ENCODE measurements at regions not wholly inside any gene's neighbourhood (a gene's known extent, or its start where the extent isn't known, plus 50 kb on each side); places are given as distances from the start of the nearest gene placed in this dataset.
A peak's percentile ranks its signal among the peaks of the same experiment; 100 is the strongest.
"Not testable (repeated sequence)": the region's sequence is repeated elsewhere in the genome, so short reads cannot be mapped to it uniquely, and the experiment has no call there.

DNA sequence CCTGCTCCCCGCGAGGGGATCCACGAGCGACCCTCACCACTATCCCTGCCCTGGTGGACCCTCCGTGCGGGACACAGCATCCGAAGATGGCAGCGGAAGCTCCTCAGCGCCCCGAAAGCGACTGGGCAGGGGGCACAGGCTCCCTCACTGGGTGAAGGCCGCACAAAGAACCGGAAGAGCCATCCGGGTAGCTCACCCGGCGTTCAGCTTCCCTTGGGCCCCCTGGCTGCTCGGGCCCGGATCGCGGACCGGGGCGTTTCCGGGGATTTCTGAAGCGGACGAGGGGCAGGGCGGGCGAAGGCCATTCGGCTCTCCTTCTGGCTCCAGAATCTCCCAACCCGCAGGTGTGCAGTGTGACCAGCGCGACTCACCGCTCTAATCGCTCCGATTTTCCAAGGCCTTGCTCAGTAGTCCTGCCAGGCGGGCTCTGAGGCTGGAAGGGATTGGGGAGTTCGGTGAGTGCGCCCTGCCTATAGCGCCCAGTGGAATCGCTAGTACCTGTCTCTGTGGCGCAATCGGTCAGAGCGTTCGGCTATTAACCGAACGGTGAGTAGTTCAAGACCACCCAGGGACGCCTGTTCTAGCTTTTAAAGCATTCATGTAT lies 94.3 kb upstream of the NBPF11 start:
- not testable (repeated sequence) for H3K36me3 ChIP-seq (ENCODE audit: control insufficient read depth in 3 of 3, insufficient read depth in 2 of 3, low read depth in 1 of 3, low read length in 3 of 3); FAIRE-seq; H3K4me1 ChIP-seq (ENCODE audit: control insufficient read depth in 3 of 3, insufficient read depth in 2 of 3, low read depth in 1 of 3, low read length in 2 of 3); H3K9me3 ChIP-seq (ENCODE audit: control insufficient read depth in 2 of 2, insufficient read depth in 1 of 2, low read depth in 1 of 2, low read length in 1 of 2); H3K27me3 ChIP-seq (ENCODE audit: control insufficient read depth in 3 of 3, insufficient read depth in 3 of 3, low read length in 3 of 3)
- Histone ChIP-seq H3K4me3 (ENCODE audit: low read depth in 1 of 3, low read length in 3 of 3) (peak overlapping the region in 1 of 3 donors; percentile 42), H3K27ac (ENCODE audit: low read depth in 1 of 3, low read length in 2 of 3) (peak overlapping the region in 1 of 3 donors; percentile 70)
- 26 to 39% (median 30%) methylated on average over 16 to 35 of the region's 46 CpGs for WGBS, 3 donors
- DNase-seq, result peak in 1 of 2 donors; percentile 45

DNA sequence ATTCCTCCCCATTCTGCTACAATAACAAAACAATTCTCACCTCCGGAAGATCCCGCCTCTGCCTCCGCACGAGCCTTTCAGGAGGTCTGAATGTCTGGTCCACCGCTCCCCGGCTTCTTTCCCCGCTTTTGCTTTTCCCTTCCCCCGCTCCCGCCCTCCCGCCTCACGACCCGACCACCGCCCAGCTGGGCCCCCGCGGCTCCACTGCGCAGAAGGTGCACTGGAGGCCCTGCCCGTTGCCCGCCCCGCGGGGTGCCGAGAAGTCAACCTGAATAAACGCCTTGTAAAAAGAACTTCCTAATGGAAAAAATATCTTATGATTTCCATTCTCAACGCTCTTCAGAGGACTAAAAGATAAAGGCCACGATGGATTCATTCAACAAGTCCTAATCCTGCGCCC lies 93.8 kb upstream of the NBPF11 start:
- not testable (repeated sequence) for DNase-seq; H3K36me3 ChIP-seq (ENCODE audit: control insufficient read depth in 3 of 3, insufficient read depth in 2 of 3, low read depth in 1 of 3, low read length in 3 of 3); H3K27me3 ChIP-seq (ENCODE audit: control insufficient read depth in 3 of 3, insufficient read depth in 3 of 3, low read length in 3 of 3); FAIRE-seq; H3K27ac ChIP-seq (ENCODE audit: low read depth in 1 of 3, low read length in 2 of 3); H3K4me1 ChIP-seq (ENCODE audit: control insufficient read depth in 3 of 3, insufficient read depth in 2 of 3, low read depth in 1 of 3, low read length in 2 of 3); H3K9me3 ChIP-seq (ENCODE audit: control insufficient read depth in 2 of 2, insufficient read depth in 1 of 2, low read depth in 1 of 2, low read length in 1 of 2)
- H3K4me3 ChIP-seq (ENCODE audit: low read depth in 1 of 3, low read length in 3 of 3), result peak overlapping the region in 1 of 3 donors; percentile 42
- 0 to 38% (median 30%) methylated on average over 1 to 18 of the region's 25 CpGs for WGBS, 3 donors

- H3K27me3 ChIP-seq (ENCODE audit: control insufficient read depth in 3 of 3, insufficient read depth in 3 of 3, low read length in 3 of 3); H3K9me3 ChIP-seq (ENCODE audit: control insufficient read depth in 2 of 2, insufficient read depth in 1 of 2, low read depth in 1 of 2, low read length in 1 of 2); H3K4me3 ChIP-seq (ENCODE audit: low read depth in 1 of 3, low read length in 3 of 3); H3K36me3 ChIP-seq (ENCODE audit: control insufficient read depth in 3 of 3, insufficient read depth in 2 of 3, low read depth in 1 of 3, low read length in 3 of 3); H3K27ac ChIP-seq (ENCODE audit: low read depth in 1 of 3, low read length in 2 of 3); FAIRE-seq; H3K4me1 ChIP-seq (ENCODE audit: control insufficient read depth in 3 of 3, insufficient read depth in 2 of 3, low read depth in 1 of 3, low read length in 2 of 3); DNase-seq: not testable (repeated sequence)
- WGBS, 3 donors, result no CpG with 5 or more reads among the region's 6 CpGs
Measured at GRCh38 chr1:148245443-148245842, 93.4 kb upstream of the NBPF11 start.

- DNase-seq; H3K9me3 ChIP-seq (ENCODE audit: control insufficient read depth in 2 of 2, insufficient read depth in 1 of 2, low read depth in 1 of 2, low read length in 1 of 2); H3K4me3 ChIP-seq (ENCODE audit: low read depth in 1 of 3, low read length in 3 of 3); H3K4me1 ChIP-seq (ENCODE audit: control insufficient read depth in 3 of 3, insufficient read depth in 2 of 3, low read depth in 1 of 3, low read length in 2 of 3); H3K36me3 ChIP-seq (ENCODE audit: control insufficient read depth in 3 of 3, insufficient read depth in 2 of 3, low read depth in 1 of 3, low read length in 3 of 3); H3K27ac ChIP-seq (ENCODE audit: low read depth in 1 of 3, low read length in 2 of 3); H3K27me3 ChIP-seq (ENCODE audit: control insufficient read depth in 3 of 3, insufficient read depth in 3 of 3, low read length in 3 of 3); FAIRE-seq: not testable (repeated sequence)
- WGBS, 3 donors, result 81 to 97% (median 89%) methylated on average over 6 to 8 of the region's 8 CpGs
Measured at GRCh38 chr1:148233250-148233649, 81.2 kb upstream of the NBPF11 start.

DNA sequence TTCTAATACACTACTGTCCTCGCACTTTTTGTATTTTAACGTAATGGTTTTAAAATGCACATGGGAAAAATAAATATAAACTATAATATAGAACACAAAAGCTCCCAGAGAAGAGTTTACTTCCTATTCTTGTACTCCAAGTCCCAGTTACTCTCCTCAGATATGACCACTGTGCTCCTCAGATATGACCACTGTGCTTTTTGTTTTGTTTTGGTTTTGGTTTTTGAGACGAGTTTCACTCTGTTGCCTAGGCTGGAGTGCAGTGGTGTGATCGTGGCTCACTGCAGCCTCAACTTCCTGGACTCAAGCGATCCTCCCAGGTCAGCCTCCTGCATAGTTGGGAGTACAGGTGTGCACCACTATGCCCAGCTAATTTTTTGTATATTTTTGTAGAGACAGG lies 76.8 kb upstream of the NBPF11 start:
- WGBS, 3 donors, result 66 to 80% (median 76%) methylated on average over 3 to 4 of the region's 5 CpGs
- not testable (repeated sequence) for H3K27ac ChIP-seq (ENCODE audit: low read depth in 1 of 3, low read length in 2 of 3)

DNA sequence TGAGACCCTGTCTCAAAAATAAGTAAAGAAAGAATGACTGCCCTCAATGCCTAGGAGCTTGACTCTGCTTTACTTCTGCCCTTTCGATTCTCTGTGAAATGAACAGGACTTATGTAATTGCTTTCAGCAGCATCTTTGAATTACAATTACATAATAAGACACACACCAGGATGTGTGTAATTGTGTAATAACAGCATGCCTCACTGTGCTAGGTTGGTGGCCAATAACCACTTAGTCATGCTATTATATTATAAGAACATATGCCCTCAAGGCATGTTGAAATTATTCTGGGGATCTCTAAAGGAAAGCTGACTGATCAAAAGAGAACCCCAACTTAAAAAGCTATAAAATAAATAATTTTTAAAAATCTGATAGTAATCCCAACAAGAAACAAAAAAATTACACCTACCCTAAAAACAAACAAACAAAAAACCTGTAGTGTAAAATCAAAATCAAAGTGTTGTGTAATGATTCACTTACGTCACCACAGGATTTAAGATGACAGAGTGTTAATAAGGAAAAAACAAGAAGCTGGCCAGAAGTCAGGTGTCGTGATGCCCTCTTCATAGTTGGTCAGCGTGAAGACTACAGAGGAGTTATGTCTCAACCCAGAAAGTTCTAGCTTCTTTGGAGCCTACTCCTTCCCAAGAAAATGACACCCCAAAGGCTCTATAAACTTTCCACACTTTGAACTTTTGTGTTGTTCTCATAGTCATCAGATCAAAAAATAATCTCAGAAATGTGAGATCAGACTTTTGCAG lies 70.5 kb upstream of the NBPF11 start:
- not testable (repeated sequence) for H3K27ac ChIP-seq (ENCODE audit: low read depth in 1 of 3, low read length in 2 of 3); H3K9me3 ChIP-seq (ENCODE audit: control insufficient read depth in 2 of 2, insufficient read depth in 1 of 2, low read depth in 1 of 2, low read length in 1 of 2); H3K27me3 ChIP-seq (ENCODE audit: control insufficient read depth in 3 of 3, insufficient read depth in 3 of 3, low read length in 3 of 3); DNase-seq; H3K36me3 ChIP-seq (ENCODE audit: control insufficient read depth in 3 of 3, insufficient read depth in 2 of 3, low read depth in 1 of 3, low read length in 3 of 3); H3K4me1 ChIP-seq (ENCODE audit: control insufficient read depth in 3 of 3, insufficient read depth in 2 of 3, low read depth in 1 of 3, low read length in 2 of 3); FAIRE-seq; H3K4me3 ChIP-seq (ENCODE audit: low read depth in 1 of 3, low read length in 3 of 3)
- WGBS, 3 donors, result no CpG with 5 or more reads among the region's 4 CpGs

More for the DNA sequence above, 76.8 kb upstream of the NBPF11 start:
- not testable (repeated sequence) for FAIRE-seq; DNase-seq; H3K9me3 ChIP-seq (ENCODE audit: control insufficient read depth in 2 of 2, insufficient read depth in 1 of 2, low read depth in 1 of 2, low read length in 1 of 2); H3K4me1 ChIP-seq (ENCODE audit: control insufficient read depth in 3 of 3, insufficient read depth in 2 of 3, low read depth in 1 of 3, low read length in 2 of 3); H3K27me3 ChIP-seq (ENCODE audit: control insufficient read depth in 3 of 3, insufficient read depth in 3 of 3, low read length in 3 of 3); H3K4me3 ChIP-seq (ENCODE audit: low read depth in 1 of 3, low read length in 3 of 3); H3K36me3 ChIP-seq (ENCODE audit: control insufficient read depth in 3 of 3, insufficient read depth in 2 of 3, low read depth in 1 of 3, low read length in 3 of 3)

- not testable (repeated sequence) for H3K4me1 ChIP-seq (ENCODE audit: control insufficient read depth in 3 of 3, insufficient read depth in 2 of 3, low read depth in 1 of 3, low read length in 2 of 3); DNase-seq; H3K27ac ChIP-seq (ENCODE audit: low read depth in 1 of 3, low read length in 2 of 3); H3K4me3 ChIP-seq (ENCODE audit: low read depth in 1 of 3, low read length in 3 of 3); H3K27me3 ChIP-seq (ENCODE audit: control insufficient read depth in 3 of 3, insufficient read depth in 3 of 3, low read length in 3 of 3); H3K9me3 ChIP-seq (ENCODE audit: control insufficient read depth in 2 of 2, insufficient read depth in 1 of 2, low read depth in 1 of 2, low read length in 1 of 2); H3K36me3 ChIP-seq (ENCODE audit: control insufficient read depth in 3 of 3, insufficient read depth in 2 of 3, low read depth in 1 of 3, low read length in 3 of 3); FAIRE-seq
- WGBS, 3 donors, result no CpG with 5 or more reads among the region's 4 CpGs
Measured at GRCh38 chr1:148221593-148221992, 69.5 kb upstream of the NBPF11 start.

DNA sequence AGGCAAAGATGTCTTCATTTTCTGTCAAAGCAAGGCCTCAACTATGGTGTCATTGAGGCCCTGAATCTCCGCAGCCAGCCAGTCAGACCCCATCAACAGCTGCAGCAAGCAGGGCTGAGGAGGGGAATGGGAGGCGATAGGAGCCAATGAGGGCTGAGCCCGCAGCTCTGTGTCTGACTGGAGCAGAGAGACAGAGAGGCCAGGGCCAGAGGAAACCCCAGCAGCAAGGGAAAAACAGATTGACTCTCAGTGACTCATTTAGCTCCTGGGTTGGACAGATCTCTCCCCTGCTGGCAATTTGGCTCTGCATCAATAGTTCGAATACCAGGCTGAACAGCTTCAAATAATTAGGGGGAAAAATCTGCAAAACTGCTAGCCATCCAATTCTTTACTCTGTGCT lies 67.1 kb upstream of the NBPF11 start:
- not testable (repeated sequence) for H3K27ac ChIP-seq (ENCODE audit: low read depth in 1 of 3, low read length in 2 of 3); H3K36me3 ChIP-seq (ENCODE audit: control insufficient read depth in 3 of 3, insufficient read depth in 2 of 3, low read depth in 1 of 3, low read length in 3 of 3); H3K9me3 ChIP-seq (ENCODE audit: control insufficient read depth in 2 of 2, insufficient read depth in 1 of 2, low read depth in 1 of 2, low read length in 1 of 2); FAIRE-seq; H3K4me1 ChIP-seq (ENCODE audit: control insufficient read depth in 3 of 3, insufficient read depth in 2 of 3, low read depth in 1 of 3, low read length in 2 of 3); H3K4me3 ChIP-seq (ENCODE audit: low read depth in 1 of 3, low read length in 3 of 3); DNase-seq; H3K27me3 ChIP-seq (ENCODE audit: control insufficient read depth in 3 of 3, insufficient read depth in 3 of 3, low read length in 3 of 3)
- no CpG with 5 or more reads among the region's 4 CpGs for WGBS, 3 donors

DNA sequence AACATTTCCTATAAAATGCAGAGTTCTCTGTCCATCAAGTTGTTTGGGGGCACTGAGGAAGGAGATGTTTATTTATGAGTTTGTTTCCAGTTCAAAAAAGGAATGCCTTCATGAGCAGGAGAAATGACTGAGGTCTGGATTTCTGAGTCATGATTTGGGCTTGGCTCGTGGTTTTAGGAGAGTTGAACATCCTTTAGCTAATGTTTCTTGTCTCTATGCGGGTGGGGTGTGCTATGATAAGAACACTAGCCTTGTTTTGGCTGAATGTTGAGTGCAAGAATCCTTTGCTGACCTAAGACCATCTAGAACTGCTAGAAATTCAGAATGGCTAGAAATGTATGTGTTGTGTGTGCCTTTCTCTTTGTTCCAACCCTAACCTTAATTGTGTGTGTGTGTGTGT lies 59.1 kb upstream of the NBPF11 start:
- not testable (repeated sequence) for DNase-seq; H3K36me3 ChIP-seq (ENCODE audit: control insufficient read depth in 3 of 3, insufficient read depth in 2 of 3, low read depth in 1 of 3, low read length in 3 of 3); H3K27ac ChIP-seq (ENCODE audit: low read depth in 1 of 3, low read length in 2 of 3); H3K9me3 ChIP-seq (ENCODE audit: control insufficient read depth in 2 of 2, insufficient read depth in 1 of 2, low read depth in 1 of 2, low read length in 1 of 2); H3K4me1 ChIP-seq (ENCODE audit: control insufficient read depth in 3 of 3, insufficient read depth in 2 of 3, low read depth in 1 of 3, low read length in 2 of 3); H3K4me3 ChIP-seq (ENCODE audit: low read depth in 1 of 3, low read length in 3 of 3); FAIRE-seq; H3K27me3 ChIP-seq (ENCODE audit: control insufficient read depth in 3 of 3, insufficient read depth in 3 of 3, low read length in 3 of 3)
- no CpG with 5 or more reads among the region's 2 CpGs for WGBS, 3 donors

All from small intestine (tissue), 7 donors.